ENCODE measurements at regions not wholly inside any gene's neighbourhood (a gene's known extent, or its start where the extent isn't known, plus 50 kb on each side); places are given as distances from the start of the nearest gene placed in this dataset.

DNA sequence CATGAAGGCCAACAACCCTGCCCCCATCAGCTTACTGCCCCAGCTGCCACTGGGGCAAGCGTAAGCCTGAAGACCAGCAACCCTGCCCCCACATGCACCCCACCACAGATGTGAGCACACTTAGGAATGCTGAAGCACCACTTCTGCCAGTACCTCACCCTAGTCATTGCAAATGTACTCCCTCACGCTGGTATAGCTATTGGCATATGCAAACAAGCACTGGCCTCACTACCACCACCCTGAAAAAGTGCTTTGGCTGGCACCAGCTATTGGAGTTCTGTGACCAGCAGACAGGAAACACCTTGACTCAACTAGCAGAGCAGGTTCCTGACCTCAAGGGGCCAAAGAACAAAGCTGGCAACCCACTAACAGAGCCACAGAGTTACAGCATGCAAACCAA is 534.4 kb upstream of the POU3F4 start:
- TF ChIP-seq, protein P1, sequence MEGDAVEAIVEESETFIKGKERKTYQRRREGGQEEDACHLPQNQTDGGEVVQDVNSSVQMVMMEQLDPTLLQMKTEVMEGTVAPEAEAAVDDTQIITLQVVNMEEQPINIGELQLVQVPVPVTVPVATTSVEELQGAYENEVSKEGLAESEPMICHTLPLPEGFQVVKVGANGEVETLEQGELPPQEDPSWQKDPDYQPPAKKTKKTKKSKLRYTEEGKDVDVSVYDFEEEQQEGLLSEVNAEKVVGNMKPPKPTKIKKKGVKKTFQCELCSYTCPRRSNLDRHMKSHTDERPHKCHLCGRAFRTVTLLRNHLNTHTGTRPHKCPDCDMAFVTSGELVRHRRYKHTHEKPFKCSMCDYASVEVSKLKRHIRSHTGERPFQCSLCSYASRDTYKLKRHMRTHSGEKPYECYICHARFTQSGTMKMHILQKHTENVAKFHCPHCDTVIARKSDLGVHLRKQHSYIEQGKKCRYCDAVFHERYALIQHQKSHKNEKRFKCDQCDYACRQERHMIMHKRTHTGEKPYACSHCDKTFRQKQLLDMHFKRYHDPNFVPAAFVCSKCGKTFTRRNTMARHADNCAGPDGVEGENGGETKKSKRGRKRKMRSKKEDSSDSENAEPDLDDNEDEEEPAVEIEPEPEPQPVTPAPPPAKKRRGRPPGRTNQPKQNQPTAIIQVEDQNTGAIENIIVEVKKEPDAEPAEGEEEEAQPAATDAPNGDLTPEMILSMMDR (IDR thresholded peaks at IDR 0.05 in 2 of 3, conservative IDR thresholded peaks at IDR 0.05 in 1 of 3; ENCODE audit: control insufficient read depth in 2 of 3, extremely low read depth in 1 of 3, insufficient read depth in 1 of 3, low read depth in 3 of 3, low read length in 3 of 3) = no peak
- TF ChIP-seq, protein P2, sequence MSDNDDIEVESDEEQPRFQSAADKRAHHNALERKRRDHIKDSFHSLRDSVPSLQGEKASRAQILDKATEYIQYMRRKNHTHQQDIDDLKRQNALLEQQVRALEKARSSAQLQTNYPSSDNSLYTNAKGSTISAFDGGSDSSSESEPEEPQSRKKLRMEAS (IDR thresholded peaks at IDR 0.05; ENCODE audit: low read depth, low read length) = no peak
- TF ChIP-seq SMC3 (IDR thresholded peaks at IDR 0.05; ENCODE audit: borderline replicate concordance, low read length) (no peak), TCF12 (IDR thresholded peaks at IDR 0.05; ENCODE audit: low read depth, low read length) (no peak), WRNIP1 (IDR thresholded peaks at IDR 0.05; ENCODE audit: borderline replicate concordance, low read depth, low read length) (no peak), POLR2A (IDR thresholded peaks at IDR 0.05; ENCODE audit: low read depth, low read length) (no peak), MYC (IDR thresholded peaks at IDR 0.05; ENCODE audit: insufficient read depth, insufficient read length, insufficient replicate concordance, low read length, severe bottlenecking) (no peak), CBFB (IDR thresholded peaks at IDR 0.05; ENCODE audit: low read depth) (no peak)
- TF ChIP-seq, protein P3, sequence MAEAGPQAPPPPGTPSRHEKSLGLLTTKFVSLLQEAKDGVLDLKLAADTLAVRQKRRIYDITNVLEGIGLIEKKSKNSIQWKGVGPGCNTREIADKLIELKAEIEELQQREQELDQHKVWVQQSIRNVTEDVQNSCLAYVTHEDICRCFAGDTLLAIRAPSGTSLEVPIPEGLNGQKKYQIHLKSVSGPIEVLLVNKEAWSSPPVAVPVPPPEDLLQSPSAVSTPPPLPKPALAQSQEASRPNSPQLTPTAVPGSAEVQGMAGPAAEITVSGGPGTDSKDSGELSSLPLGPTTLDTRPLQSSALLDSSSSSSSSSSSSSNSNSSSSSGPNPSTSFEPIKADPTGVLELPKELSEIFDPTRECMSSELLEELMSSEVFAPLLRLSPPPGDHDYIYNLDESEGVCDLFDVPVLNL (IDR thresholded peaks at IDR 0.05; ENCODE audit: low read depth, low read length) = no peak
